Stomach (tissue), 4 donors: ENCODE measurements at regions not wholly inside any gene's neighbourhood (a gene's known extent, or its start where the extent isn't known, plus 50 kb on each side); places are given as distances from the start of the nearest gene placed in this dataset.

Experiments
- EP300 ChIP-seq: sonication (generic); formaldehyde crosslinking; IDR thresholded peaks from one replicate; pipeline ENCODE4 v1.6.1; 2017; ENCODE audit warnings: antibody characterized with exemption
- POLR2A ChIP-seq, 4 donors: fragments of 450-650 bp; IDR thresholded peaks; one replicate each; pipeline ENCODE4 v1.6.1; 2016; ENCODE audit warnings: antibody characterized with exemption in 4 of 4, control low read depth in 2 of 4, mild to moderate bottlenecking in 1 of 4, moderate library complexity in 1 of 4

DNA sequence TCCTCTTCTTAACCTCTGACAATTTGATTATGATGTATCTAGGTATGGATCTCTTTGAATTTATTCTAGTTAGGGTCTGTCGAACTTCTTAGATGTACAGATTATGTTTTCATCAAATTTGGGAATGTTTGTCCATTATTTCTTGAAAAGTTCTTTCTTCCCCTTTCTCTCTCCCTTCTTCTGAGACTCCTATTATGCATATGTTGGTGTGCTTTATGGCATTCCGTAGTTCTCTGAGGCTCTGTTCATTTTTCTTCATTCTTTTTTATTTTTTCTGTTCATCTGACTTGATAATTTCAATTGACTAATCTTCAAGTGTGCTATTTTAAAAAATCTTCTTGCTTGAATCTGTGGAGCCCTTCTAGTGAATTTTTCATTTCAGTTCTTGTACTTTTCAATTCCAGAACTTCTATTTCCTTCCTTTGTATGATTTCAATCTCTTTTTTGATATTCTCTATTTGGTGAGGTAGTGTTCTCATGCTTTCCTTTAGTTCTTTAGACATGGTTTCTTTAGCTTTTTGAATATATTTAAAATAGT is 79.8 kb downstream of the TMEM270 start:
- no peak for TF ChIP-seq POLR2A (IDR thresholded peaks at IDR 0.05)
- TF ChIP-seq EP300 = no peak
